HG02623 (cell line): ENCODE measurements at regions not wholly inside any gene's neighbourhood (a gene's known extent, or its start where the extent isn't known, plus 50 kb on each side); places are given as distances from the start of the nearest gene placed in this dataset.
A peak's percentile ranks its signal among the peaks of the same experiment; 100 is the strongest.

ENCODE experiments used
- ATAC-seq: cut with Tn5 transposase; IDR thresholded peaks from one replicate; pipeline ENCODE4 v1.9.1; 2021; ENCODE audit warnings: moderate library complexity; ENCODE audit not compliant: unreplicated experiment

DNA sequence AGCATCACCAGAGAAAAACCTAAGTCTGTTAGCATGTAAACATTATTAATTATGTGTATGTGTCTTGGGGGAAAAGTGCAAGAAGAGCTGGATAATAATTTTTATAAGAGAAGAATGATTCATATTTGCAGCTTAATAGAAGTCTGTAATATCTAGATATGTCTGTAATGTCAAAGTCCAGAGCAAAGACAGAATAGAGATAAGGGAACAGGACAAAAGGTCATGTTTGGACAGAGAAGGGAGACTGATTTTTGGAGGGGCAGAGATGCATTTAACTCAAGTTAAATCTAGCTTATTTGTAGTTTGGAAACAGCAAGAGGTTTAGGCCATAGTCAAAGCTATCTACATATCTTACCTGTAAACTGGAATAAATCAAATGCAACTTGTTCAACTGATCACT lies 61.2 kb downstream of the MAGED1 start:
- ATAC-seq = no peak

DNA sequence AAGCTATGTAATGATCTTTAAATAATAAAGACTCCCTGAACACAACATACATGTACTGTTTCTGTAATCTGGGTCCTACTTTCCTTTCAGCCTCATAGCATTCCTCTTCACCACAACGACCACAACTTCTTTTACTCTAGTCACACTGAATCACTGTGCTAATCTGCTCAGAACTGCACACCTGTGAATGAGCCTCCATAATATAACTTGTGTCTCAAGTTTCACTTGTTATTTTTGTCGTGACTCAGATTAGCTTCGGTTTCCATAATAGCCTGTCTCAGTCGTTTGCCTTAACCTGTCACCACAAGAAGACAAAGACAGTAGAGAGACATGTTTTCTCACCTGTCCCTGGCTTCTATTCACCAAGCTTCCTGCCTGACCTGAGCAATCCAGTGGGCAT lies 61.8 kb downstream of the MAGED1 start:
- ATAC-seq = peak; percentile 98

DNA sequence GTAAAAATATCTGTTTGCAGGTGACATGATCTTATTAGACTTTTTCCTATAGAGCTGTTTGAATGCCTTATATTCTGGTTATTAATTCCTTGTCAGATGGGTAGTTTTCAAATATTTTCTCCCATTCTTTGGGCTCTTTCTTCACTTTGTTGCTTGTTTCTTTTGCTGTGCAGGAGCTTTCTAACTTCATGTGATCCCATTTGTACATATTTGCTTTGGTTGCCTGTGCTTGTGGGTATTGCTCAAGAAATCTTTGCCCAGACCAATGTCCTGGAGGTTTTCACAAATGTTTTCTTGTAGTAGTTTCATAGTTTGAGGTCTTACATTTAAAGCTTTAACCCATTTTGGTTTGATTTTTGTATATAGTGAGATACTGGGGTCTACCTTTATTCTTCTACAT lies 63.0 kb downstream of the MAGED1 start:
- no peak for ATAC-seq

DNA sequence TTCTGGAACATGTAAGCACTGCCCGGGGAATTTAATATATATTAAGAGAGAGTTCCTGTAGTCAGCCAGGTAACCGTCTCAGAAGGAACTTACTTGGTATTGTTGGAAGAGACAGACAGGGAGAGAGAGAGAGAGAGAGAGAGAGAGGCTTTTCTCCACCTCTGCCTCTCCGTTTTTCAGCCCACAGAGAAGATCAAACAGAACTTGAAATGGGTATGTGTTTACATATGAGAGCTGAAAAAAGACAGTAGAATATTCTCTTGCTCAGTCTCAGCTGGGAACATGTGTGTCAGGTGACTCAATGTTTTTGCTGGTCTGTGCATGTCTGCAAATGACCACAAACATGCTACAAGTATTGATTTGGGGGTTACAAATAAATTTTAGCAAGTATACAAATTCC lies 81.9 kb downstream of the MAGED1 start:
- no peak for ATAC-seq

DNA sequence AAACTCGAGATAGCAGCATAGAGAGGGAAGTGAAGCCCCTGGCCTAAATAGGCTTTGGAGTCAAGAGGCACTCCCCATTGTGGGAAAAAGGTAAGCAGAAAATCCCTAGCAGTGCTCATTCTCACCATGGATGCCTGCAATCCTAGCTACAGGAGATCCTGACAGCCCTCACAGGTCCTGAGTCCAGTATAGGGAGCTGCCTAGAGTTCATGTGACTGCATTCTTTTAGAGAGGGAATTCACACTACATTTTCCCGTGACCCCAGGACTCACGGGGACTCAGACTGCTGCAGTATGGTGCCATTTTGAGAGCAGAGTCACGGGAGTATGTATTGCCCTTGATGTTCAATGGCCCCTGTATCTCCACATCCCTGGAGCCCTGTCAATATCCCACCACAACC lies 82.4 kb downstream of the MAGED1 start:
- ATAC-seq = no peak

DNA sequence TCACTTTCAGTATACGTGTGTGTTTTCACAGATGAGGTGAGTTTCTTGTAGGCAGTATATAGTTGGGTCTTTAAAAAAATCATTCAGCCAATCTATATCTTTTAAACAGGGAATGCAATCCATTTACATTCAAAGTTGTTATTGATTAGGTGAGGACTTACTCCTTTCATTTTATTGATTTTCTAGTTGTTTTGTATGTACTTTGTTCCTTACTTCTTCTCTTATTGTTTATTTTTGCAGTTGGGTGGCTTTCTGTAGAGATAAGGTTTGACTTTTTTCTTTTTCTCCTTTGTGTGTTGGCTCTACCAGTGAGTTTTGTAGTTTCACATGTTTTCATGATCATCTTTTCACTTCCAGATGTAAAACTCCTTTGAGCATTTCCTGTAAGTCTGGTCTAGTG lies 83.1 kb downstream of the MAGED1 start:
- ATAC-seq = no peak
